ENCODE measurements at regions not wholly inside any gene's neighbourhood (a gene's known extent, or its start where the extent isn't known, plus 50 kb on each side); places are given as distances from the start of the nearest gene placed in this dataset.

- in situ Hi-C loops (cut with HindIII; ENCODE audit: extremely low pct_ligation_motif_present, low pct_unique_long_range_greater_than_20kb) (no loop called here), intact Hi-C loops (cut with micrococcal nuclease; ENCODE audit: unreplicated experiment) (no loop called here)
- Histone ChIP-seq H3K4me1 (ENCODE audit: insufficient read depth, low read length) (peaks cover 14% of the 10 kb centered on the region), H3K4me2 (ENCODE audit: low read depth, low read length) (no peak overlapping the region), H3K36me3 (replicated peaks in 1 of 2; ENCODE audit: control insufficient read depth in 1 of 2, insufficient read depth in 2 of 2, low read length in 2 of 2) (no peaks in the 10 kb centered on the region), H3K27me3 (ENCODE audit: control insufficient read depth in 1 of 2, insufficient read depth in 2 of 2, low read length in 2 of 2) (no peaks in the 10 kb centered on the region), H3K79me2 (ENCODE audit: insufficient read depth, low read length) (no peaks in the 10 kb centered on the region), H3K27ac (ENCODE audit: extremely low read length, insufficient read depth, low read length) (no peak overlapping the region), H3K9ac (ENCODE audit: insufficient read depth, low read depth, low read length) (no peak overlapping the region), H3K9me3 (ENCODE audit: low read length) (peaks cover 16% of the 10 kb centered on the region), H4K20me1 (ENCODE audit: insufficient read depth, low read length) (no peaks in the 10 kb centered on the region), H2AFZ (ENCODE audit: low read length) (no peak overlapping the region), H3K4me3 (replicated peaks in 1 of 3; ENCODE audit: insufficient read depth in 1 of 3, low read depth in 2 of 3, low read length in 3 of 3) (no peak overlapping the region)
- no TSS peak for BruUV-seq (replicated peaks)
- TF ChIP-seq PAF1 (CRISPR knock-in tag; IDR thresholded peaks at IDR 0.05) (no peak), SIN3A (IDR thresholded peaks at IDR 0.05; ENCODE audit: borderline replicate concordance, low read depth, low read length) (no peak), ZNF562 (CRISPR knock-in tag; IDR thresholded peaks at IDR 0.05; ENCODE audit: borderline replicate concordance) (no peak), ZNF7 (CRISPR knock-in tag; IDR thresholded peaks at IDR 0.05) (no peak), ZNF784 (CRISPR knock-in tag; IDR thresholded peaks at IDR 0.05; ENCODE audit: borderline replicate concordance) (no peak)
- 95% methylated on average over 1 of the region's 1 CpG for WGBS (ENCODE audit: low lambda C conversion rate)
- FAIRE-seq (no peak), ATAC-seq (no peak), DNase-seq (ENCODE audit: low spot score) (no peak)
- ChIA-PET POLR2A (no interaction called here), CTCF (ENCODE audit: low intra/inter-chr PET ratio, low total read pairs) (no interaction called here)
These were observed 263.7 kb upstream of the THBS1 start for GRCh38 chr15:39317225-39317624.

- peak; percentile 24; the same call in 1 of the 2 replicates for TF ChIP-seq CEBPB (IDR thresholded peaks at IDR 0.05; ENCODE audit: borderline replicate concordance, low read depth, low read length)
- TF ChIP-seq CHCHD3 (CRISPR knock-in tag; IDR thresholded peaks at IDR 0.05) = no peak
- TF ChIP-seq CREB3 (CRISPR knock-in tag; IDR thresholded peaks at IDR 0.05) = no peak
- Histone ChIP-seq H3K9ac (ENCODE audit: insufficient read depth, low read depth, low read length) (no peak overlapping the region), H2AFZ (ENCODE audit: low read length) (no peak overlapping the region), H3K36me3 (replicated peaks in 1 of 2; ENCODE audit: control insufficient read depth in 1 of 2, insufficient read depth in 2 of 2, low read length in 2 of 2) (no peaks in the 10 kb centered on the region), H3K9me3 (ENCODE audit: low read length) (peaks cover 16% of the 10 kb centered on the region), H3K27ac (ENCODE audit: extremely low read length, insufficient read depth, low read length) (no peak overlapping the region), H3K4me2 (ENCODE audit: low read depth, low read length) (no peak overlapping the region), H3K4me3 (replicated peaks in 1 of 3; ENCODE audit: insufficient read depth in 1 of 3, low read depth in 2 of 3, low read length in 3 of 3) (no peak overlapping the region), H3K4me1 (ENCODE audit: insufficient read depth, low read length) (peaks cover 12% of the 10 kb centered on the region), H3K27me3 (ENCODE audit: control insufficient read depth in 1 of 2, insufficient read depth in 2 of 2, low read length in 2 of 2) (no peaks in the 10 kb centered on the region), H4K20me1 (ENCODE audit: insufficient read depth, low read length) (no peaks in the 10 kb centered on the region), H3K79me2 (ENCODE audit: insufficient read depth, low read length) (no peaks in the 10 kb centered on the region)
- no peak for ATAC-seq
- POLR2A ChIA-PET = no interaction called here
- no peak for FAIRE-seq
- 39% methylated on average over 2 of the region's 2 CpGs for WGBS (ENCODE audit: low lambda C conversion rate)
- no TSS peak for BruUV-seq (replicated peaks)
- DNase-seq (ENCODE audit: low spot score) = no peak
- in situ Hi-C loops (cut with HindIII; ENCODE audit: extremely low pct_ligation_motif_present, low pct_unique_long_range_greater_than_20kb) (no loop called here), intact Hi-C loops (cut with micrococcal nuclease; ENCODE audit: unreplicated experiment) (no loop called here)
- CTCF ChIA-PET (ENCODE audit: low intra/inter-chr PET ratio, low total read pairs) = no interaction called here
These were observed 262.6 kb upstream of the THBS1 start for GRCh38 chr15:39318231-39318630.
